HG03135 (cell line): ENCODE measurements at regions not wholly inside any gene's neighbourhood (a gene's known extent, or its start where the extent isn't known, plus 50 kb on each side); places are given as distances from the start of the nearest gene placed in this dataset.
A peak's percentile ranks its signal among the peaks of the same experiment; 100 is the strongest.

Experiments used
- ATAC-seq: cut with Tn5 transposase; IDR thresholded peaks from one replicate; pipeline ENCODE4 v1.9.1; 2021; ENCODE audit warnings: mild to moderate bottlenecking, moderate library complexity; ENCODE audit not compliant: unreplicated experiment

DNA sequence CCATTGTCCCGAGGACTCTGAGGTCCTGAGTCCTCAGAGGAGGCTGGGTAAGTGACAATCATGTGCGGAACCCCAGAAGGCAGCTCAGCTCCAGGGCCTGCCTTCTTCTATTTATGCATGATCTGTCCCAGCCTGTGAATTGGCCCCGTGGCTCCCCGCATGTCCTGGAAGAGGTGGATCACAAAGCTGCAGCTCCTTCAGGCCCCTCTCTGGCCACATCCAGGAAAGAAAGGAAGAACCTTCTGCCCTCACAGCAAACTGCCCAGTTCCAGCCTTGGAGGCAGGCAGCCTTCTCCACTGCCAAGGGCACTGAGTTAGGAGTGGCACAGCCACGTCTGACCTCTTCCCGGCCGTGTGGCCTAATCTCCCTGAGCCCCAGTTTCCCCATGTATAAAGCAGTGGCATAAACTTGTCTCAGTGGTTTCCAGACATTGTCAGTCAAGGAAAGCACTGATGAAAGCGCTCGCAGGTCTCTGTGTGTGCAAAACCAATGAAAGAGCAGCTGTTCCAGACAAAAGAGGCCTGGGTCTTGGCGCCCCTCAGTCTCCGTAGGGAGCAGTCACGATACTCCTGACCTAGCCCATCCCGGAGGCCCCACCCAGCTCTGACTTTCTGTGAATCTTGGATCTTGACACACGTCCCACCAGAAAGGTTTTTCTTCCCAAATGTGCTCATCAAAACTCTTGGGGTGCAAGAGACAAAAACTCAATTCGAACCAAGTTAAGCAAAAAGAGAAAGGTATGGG, 497.3 kb downstream of the SHQ1 start:
- ATAC-seq, result no peak

DNA sequence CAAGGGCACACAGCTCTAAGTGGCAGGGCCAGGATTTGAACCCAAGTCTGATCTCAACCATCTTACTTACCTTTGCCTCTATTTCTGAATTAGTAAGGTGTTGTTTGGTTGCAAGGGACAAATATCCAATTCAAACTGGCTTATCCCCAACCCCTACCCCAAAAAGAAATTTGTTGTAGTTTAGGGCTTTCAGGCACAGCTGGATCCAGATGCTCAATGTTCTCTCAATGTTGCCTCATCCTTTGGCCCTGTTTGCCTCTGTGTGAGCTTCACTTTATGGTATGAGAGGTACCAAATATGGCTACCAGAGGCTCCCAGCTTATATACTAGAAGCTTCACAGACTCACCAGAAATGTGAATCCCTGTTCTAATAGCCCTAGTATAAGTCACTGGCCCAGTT, 499.9 kb downstream of the SHQ1 start:
- no peak for ATAC-seq

DNA sequence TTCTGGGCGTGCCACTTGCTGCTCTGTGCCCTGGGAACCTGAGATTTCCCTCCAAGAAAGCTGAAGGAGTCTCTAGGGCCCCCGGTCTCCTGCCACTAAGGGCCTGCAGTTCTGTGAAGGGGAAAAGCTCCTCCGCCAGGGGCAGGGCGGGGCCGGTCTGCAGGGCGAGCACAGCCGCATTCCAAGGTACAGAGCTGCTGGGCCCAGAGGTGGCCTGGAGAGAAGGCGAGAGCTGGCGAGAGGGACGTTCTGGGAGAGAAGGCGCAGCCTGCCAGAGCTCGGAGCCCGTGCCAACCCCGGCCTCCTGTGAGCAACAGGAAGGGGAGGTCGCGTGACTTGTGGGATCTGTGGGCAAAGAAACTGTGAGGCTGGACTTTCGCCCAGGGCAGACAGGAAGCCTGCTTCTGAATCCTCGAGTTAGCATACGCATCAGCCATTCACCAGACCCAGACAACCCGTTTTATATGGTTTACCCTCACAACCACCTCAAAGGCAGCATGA, 500.4 kb downstream of the SHQ1 start:
- peak; percentile 42 for ATAC-seq

DNA sequence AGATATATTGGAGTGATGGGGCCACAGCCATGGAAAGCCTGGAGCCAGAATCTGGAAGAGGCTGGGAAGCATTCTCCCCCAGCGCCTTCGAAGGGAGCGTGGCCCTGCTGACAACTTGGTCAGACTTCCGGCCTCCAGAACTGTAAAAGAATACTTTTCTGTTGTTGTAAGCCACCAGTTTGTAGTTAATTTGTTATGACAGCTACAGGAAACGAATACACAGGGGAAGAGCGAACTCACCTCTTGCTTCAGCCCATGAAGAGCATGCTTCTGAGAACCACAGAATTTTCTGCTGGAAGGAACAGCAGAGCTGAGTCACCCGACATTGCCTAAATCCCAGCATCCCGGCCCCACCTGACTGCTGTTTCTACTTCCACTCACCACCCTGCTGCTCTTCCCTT, 501.7 kb downstream of the SHQ1 start:
- no peak for ATAC-seq

DNA sequence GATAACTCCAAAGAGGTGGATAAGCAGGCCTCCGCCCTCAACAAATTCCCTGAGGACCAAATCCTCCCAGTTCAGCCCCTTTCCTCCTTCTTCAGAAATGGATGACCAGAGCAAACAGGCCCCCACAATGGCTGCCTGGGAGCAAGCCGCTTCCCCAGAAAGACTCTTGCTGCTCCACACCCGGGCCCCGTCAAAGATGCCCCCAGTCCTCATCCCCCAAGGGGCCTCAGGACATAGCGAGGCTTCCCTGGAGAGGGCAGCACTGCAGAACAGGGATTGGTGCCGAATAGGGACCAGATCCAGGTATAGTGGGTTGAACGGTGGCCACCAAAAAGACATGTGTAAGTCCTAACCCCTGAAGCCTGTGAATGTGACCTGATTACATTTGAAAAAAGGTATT, 502.3 kb downstream of the SHQ1 start:
- no peak for ATAC-seq

GRCh38 chr3:72345237-72345878, 502.9 kb downstream of the SHQ1 start:
- ATAC-seq, result no peak

GRCh38 chr3:72344647-72345046, 503.6 kb downstream of the SHQ1 start:
- no peak for ATAC-seq

GRCh38 chr3:72344236-72344635, 504.0 kb downstream of the SHQ1 start:
- no peak for ATAC-seq

- ATAC-seq, result no peak
Observed at GRCh38 chr3:72343078-72343477, 505.2 kb downstream of the SHQ1 start.

DNA sequence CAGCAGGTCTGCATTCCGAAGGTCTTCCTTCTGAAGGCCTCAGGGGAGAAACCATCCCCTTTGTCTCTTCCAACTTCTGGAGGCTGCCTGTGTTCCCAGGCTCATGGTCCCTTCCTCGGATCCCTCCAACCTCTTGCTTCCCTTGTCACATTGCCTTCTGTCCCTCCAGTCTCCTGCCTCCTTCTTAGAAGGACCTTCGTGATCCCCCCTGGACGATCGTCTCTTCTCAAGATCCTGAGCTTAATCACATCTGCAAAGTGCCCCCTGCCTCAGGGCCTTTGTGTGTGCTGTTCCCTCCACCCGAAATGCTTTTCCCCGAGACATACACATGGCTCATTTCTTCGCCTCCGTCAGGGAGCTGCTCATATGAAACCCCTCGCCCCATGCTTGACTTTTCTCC, 505.8 kb downstream of the SHQ1 start:
- ATAC-seq, result no peak

- no peak for ATAC-seq
Observed at GRCh38 chr3:72341920-72342319, 506.3 kb downstream of the SHQ1 start.

- no peak for ATAC-seq
Observed at GRCh38 chr3:72341380-72341770, 506.9 kb downstream of the SHQ1 start.

DNA sequence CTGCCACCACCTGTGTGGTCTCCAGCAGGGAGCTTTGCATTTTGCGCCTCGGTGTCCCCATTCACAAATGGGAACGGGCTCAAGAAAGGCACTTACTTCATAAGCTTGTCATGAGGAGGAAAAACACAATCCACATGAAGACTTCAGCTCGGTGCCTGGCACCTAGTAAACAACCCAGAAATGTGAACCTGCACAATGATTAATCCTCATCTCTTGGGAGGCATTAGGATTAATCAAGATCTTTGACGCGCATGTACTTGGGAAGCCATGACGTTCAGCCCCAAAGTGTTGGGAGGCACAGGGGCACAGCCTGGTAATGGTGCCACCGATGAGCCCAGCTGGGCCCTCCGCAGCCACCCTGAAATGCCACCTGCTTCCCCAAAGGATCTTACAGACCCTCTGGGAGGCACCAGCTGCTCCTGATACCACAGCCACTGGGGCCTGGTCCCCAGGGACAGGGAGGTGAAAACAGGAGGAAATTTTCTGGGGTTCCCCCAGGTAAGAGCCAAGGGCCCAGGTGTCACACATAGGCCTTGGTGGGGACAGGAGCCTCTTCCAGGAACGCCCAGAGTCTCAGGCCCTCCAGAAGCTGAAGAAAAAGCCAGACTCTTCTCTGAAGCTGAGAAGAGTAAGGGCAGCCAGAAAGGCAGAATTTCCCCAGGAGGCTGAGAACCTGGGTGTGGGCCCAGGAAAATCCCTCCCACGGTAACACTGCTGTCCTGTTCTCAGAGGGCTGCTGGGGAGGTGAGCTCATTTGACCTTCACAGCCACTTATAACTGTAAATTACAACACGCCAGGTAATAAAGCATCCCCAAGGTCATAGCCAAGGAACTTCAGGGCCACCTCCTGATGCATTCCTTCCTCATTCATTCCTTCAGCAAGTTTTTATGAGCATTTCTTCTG, 507.5 kb downstream of the SHQ1 start:
- ATAC-seq, result no peak

DNA sequence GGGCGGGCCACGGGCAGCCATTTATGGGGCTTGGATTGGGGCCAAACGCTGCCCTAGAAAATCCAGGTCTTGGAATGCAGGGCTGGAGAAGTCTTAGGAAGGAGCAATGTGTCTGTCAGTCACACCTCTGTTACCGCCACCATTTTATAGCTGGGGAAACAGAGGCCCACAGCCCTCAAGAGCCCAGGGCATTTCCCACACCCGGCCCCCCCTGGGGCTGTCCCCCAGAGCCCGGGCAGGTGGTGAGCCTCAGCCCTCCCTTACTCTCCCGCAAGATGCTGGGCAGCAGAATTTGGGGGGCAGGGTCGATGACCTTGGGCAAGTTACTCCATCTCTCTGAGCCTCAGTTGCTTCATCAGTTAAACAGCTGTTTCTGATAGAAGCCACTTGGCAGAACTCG, 508.2 kb downstream of the SHQ1 start:
- no peak for ATAC-seq

GRCh38 chr3:72339670-72340030, 508.6 kb downstream of the SHQ1 start:
- ATAC-seq, result no peak

DNA sequence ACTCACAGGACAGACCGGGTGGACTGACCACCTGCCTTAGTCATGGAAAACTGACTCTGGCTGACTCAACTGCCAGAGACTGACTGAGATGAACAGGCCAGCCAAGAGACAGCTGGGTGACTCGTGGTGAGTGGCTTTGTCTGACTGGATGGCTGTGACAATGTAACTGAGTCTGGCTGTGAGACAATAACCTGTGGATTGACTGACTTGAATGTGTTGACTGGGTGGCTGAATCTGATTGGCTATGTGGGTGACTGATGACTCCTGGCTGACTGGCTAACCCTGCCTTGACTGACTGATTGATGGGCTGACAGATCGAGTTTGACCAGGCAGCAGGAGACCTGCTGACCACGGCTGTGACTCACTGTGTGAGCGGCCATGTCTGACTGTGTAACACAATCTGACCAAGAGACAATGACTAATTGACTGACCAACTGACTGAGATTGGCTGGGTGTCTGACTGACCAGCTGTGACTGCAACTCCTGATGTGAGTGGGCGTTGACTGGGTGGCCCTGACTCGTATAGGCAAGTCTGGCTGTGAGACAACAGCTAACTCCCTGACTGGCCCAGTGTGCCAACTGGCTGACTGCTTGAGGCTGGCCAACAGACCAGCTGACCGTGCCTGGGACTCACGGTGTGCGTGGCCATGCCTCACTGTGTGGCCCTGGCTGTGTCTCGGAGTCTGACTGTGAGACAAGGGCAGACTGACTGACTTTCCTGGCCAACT, 509.1 kb downstream of the SHQ1 start:
- ATAC-seq, result no peak

- ATAC-seq, result no peak
Observed at GRCh38 chr3:72338082-72338941, 509.9 kb downstream of the SHQ1 start.

GRCh38 chr3:72337480-72337855, 510.8 kb downstream of the SHQ1 start:
- no peak for ATAC-seq

GRCh38 chr3:72336821-72337479, 511.3 kb downstream of the SHQ1 start:
- no peak for ATAC-seq
